Activated naive CD4-positive, alpha-beta T cell treated with anti-CD3 and anti-CD28 coated beads, Interleukin-2, amount 50 U/mL, for 24 hours (primary cell): ENCODE measurements at regions not wholly inside any gene's neighbourhood (a gene's known extent, or its start where the extent isn't known, plus 50 kb on each side); places are given as distances from the start of the nearest gene placed in this dataset.
"Not testable (repeated sequence)": the region's sequence is repeated elsewhere in the genome, so short reads cannot be mapped to it uniquely, and the experiment has no call there.

Experiments used
- H3K27ac Mint-ChIP-seq: one replicate; pipeline ENCODE4 v1.8.0; 2021; ENCODE audit warnings: mild to moderate bottlenecking, mixed read lengths
- H3K27me3 Mint-ChIP-seq: one replicate; pipeline ENCODE4 v1.8.0; 2021; ENCODE audit warnings: mixed read lengths
- H3K36me3 Mint-ChIP-seq: one replicate; pipeline ENCODE4 v1.8.0; 2021; ENCODE audit warnings: mixed read lengths
- H3K4me1 Mint-ChIP-seq: one replicate; pipeline ENCODE4 v1.8.0; 2021; ENCODE audit warnings: mixed read lengths
- H3K4me3 Mint-ChIP-seq: one replicate; pipeline ENCODE4 v1.8.0; 2021; ENCODE audit warnings: mild to moderate bottlenecking, mixed read lengths
- H3K9me3 Mint-ChIP-seq: one replicate; pipeline ENCODE4 v1.8.0; 2021; ENCODE audit warnings: mixed read lengths

- Mint-ChIP-seq H3K27ac (no peak overlapping the region), H3K9me3 (no peaks in the 10 kb centered on the region), H3K4me3 (no peak overlapping the region), H3K27me3 (no peaks in the 10 kb centered on the region), H3K36me3 (no peaks in the 10 kb centered on the region), H3K4me1 (no peaks in the 10 kb centered on the region)
Observed at GRCh38 chr6:15166121-15166520, 79.7 kb upstream of the JARID2 start.

- Mint-ChIP-seq H3K4me1 (no peaks in the 10 kb centered on the region), H3K27me3 (no peaks in the 10 kb centered on the region), H3K9me3 (no peaks in the 10 kb centered on the region), H3K36me3 (no peaks in the 10 kb centered on the region), H3K4me3 (no peak overlapping the region), H3K27ac (no peak overlapping the region)
Observed at GRCh38 chr6:15170126-15170525, 75.7 kb upstream of the JARID2 start.

DNA sequence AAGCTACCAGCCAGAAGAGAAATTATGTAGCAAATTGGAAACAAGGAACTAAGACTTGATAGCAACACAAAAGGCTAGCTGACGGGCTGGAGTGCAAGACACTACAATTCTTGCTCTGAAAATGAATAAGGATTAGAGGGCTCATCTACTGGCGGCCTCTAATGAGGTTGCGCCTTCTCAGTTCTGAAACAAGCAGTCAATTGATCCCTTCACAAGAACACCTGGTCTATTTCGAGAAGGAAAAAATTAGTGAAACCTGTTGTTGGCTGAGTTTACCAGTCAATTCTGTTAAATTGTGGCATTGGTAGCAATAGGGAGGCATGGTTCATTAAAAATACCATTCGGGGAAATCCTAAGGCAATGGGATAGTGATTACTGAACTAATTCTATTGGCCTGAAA, 74.8 kb upstream of the JARID2 start:
- Mint-ChIP-seq H3K27me3 (no peaks in the 10 kb centered on the region), H3K27ac (no peak overlapping the region), H3K36me3 (no peaks in the 10 kb centered on the region), H3K4me3 (no peak overlapping the region), H3K9me3 (no peaks in the 10 kb centered on the region), H3K4me1 (no peaks in the 10 kb centered on the region)

DNA sequence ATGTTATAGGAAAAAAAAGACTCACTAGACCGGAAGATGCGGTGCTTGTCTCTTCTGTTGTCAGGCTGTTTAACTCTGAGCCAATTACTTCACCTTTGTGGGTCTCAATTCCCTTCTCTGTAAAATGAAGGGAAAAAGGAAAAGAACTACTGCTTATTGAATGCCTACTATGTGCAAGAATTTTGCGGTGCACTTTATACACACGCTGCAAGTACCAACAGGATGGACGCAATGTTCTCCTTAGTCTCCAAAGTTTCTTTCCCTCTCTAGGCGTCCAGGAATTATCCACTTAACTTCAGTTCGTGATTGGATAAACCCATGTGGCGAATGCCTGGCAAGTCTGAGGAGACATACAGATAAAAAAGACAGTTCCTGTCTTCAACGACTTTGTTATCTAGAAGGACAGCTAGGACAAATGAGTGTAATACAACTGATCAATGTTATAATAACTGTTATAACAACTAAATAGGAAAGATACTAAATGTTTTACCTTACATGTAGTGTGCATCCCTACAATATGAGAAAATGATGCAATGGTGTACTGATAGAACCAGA, 69.0 kb upstream of the JARID2 start:
- H3K4me3 Mint-ChIP-seq = no peak overlapping the region
- H3K9me3 Mint-ChIP-seq = no peaks in the 10 kb centered on the region
- no peak overlapping the region for H3K27ac Mint-ChIP-seq
- H3K4me1 Mint-ChIP-seq = no peaks in the 10 kb centered on the region
- no peaks in the 10 kb centered on the region for H3K36me3 Mint-ChIP-seq
- H3K27me3 Mint-ChIP-seq = no peaks in the 10 kb centered on the region

- H3K4me1 Mint-ChIP-seq = peaks cover 22% of the 10 kb centered on the region
- H3K36me3 Mint-ChIP-seq = no peaks in the 10 kb centered on the region
- H3K4me3 Mint-ChIP-seq = peak overlapping the region; percentile 46
- H3K27ac Mint-ChIP-seq = peak overlapping the region; percentile 97
- no peaks in the 10 kb centered on the region for H3K27me3 Mint-ChIP-seq
- no peaks in the 10 kb centered on the region for H3K9me3 Mint-ChIP-seq
Observed at GRCh38 chr6:15183979-15184378, 61.9 kb upstream of the JARID2 start.

GRCh38 chr6:15184441-15184861, 61.4 kb upstream of the JARID2 start:
- no peaks in the 10 kb centered on the region for H3K27me3 Mint-ChIP-seq
- peak overlapping the region; percentile 97 for H3K27ac Mint-ChIP-seq
- H3K36me3 Mint-ChIP-seq = no peaks in the 10 kb centered on the region
- peaks cover 22% of the 10 kb centered on the region for H3K4me1 Mint-ChIP-seq
- H3K4me3 Mint-ChIP-seq = peak overlapping the region; percentile 45
- H3K9me3 Mint-ChIP-seq = no peaks in the 10 kb centered on the region

- H3K9me3 Mint-ChIP-seq, H3K27me3 Mint-ChIP-seq, H3K36me3 Mint-ChIP-seq, H3K4me3 Mint-ChIP-seq: not testable (repeated sequence)
- Mint-ChIP-seq H3K4me1 (peaks cover 22% of the 10 kb centered on the region), H3K27ac (peak overlapping the region; percentile 82)
Observed at GRCh38 chr6:15185111-15185510, 60.8 kb upstream of the JARID2 start.

GRCh38 chr6:15193451-15193850, 52.4 kb upstream of the JARID2 start:
- not testable (repeated sequence) for H3K36me3 Mint-ChIP-seq

DNA sequence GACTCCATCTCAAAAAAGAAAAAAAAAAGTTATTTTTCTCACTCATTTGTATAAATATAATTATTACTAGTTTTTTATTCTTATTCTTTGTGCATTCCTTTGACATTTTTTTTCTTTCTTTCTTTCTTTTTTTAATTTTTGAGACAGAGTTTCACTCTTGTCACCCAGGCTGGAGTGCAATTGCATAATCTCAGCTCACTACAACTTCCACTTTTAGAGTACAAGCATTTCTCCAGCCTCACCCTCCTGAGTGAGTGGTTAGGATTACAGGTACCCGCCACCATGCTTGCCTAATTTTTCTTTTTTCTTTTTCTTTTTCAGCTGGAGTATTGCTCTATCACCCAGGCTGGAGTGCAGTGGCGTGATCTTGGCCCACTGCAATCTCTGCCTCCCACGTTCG, 51.4 kb upstream of the JARID2 start:
- Mint-ChIP-seq H3K36me3 (no peaks in the 10 kb centered on the region), H3K4me3 (no peak overlapping the region), H3K4me1 (no peaks in the 10 kb centered on the region), H3K27me3 (no peaks in the 10 kb centered on the region), H3K9me3 (no peaks in the 10 kb centered on the region), H3K27ac (no peak overlapping the region)

More at GRCh38 chr6:15193451-15193850, 52.4 kb upstream of the JARID2 start:
- H3K4me1 Mint-ChIP-seq, H3K27me3 Mint-ChIP-seq, H3K27ac Mint-ChIP-seq, H3K9me3 Mint-ChIP-seq, H3K4me3 Mint-ChIP-seq: not testable (repeated sequence)
